ENCODE measurements at regions not wholly inside any gene's neighbourhood (a gene's known extent, or its start where the extent isn't known, plus 50 kb on each side); places are given as distances from the start of the nearest gene placed in this dataset.

- DNase-seq, result no peak
These were observed 526.1 kb downstream of the CDH26 start for GRCh38 chr20:60484316-60484715.

GRCh38 chr20:60485012-60485760 is 527.0 kb downstream of the CDH26 start:
- no peak for DNase-seq

GRCh38 chr20:60486315-60486714 is 528.1 kb downstream of the CDH26 start:
- no peak for DNase-seq

GRCh38 chr20:60486937-60487336 is 528.7 kb downstream of the CDH26 start:
- no peak for DNase-seq

GRCh38 chr20:60490217-60491050 is 532.2 kb downstream of the CDH26 start:
- DNase-seq, result no peak

- no peak for DNase-seq
These were observed 532.9 kb downstream of the CDH26 start for GRCh38 chr20:60491051-60491581.

GRCh38 chr20:60494476-60494875 is 536.3 kb downstream of the CDH26 start:
- no peak for DNase-seq

- no peak for DNase-seq
These were observed 539.2 kb downstream of the CDH26 start for GRCh38 chr20:60497298-60498035.

- DNase-seq, result no peak
These were observed 541.9 kb downstream of the CDH26 start for GRCh38 chr20:60500038-60500701.

- DNase-seq, result no peak
These were observed 542.8 kb downstream of the CDH26 start for GRCh38 chr20:60501048-60501447.

- no peak for DNase-seq
These were observed 544.7 kb downstream of the CDH26 start for GRCh38 chr20:60502881-60503280.

- no peak for DNase-seq
These were observed 547.2 kb downstream of the CDH26 start for GRCh38 chr20:60505423-60505822.

GRCh38 chr20:60506061-60506460 is 547.8 kb downstream of the CDH26 start:
- DNase-seq, result no peak

GRCh38 chr20:60507087-60507694 is 549.0 kb downstream of the CDH26 start:
- no peak for DNase-seq

- no peak for DNase-seq
These were observed 551.2 kb downstream of the CDH26 start for GRCh38 chr20:60509407-60509806.

- DNase-seq, result no peak
These were observed 552.1 kb downstream of the CDH26 start for GRCh38 chr20:60510356-60510755.

GRCh38 chr20:60512443-60512842 is 554.2 kb downstream of the CDH26 start:
- DNase-seq, result no peak

- DNase-seq, result no peak
These were observed 554.9 kb downstream of the CDH26 start for GRCh38 chr20:60513141-60513540.

GRCh38 chr20:60516442-60516841 is 558.2 kb downstream of the CDH26 start:
- no peak for DNase-seq

GRCh38 chr20:60518022-60518421 is 559.8 kb downstream of the CDH26 start:
- DNase-seq, result no peak

GRCh38 chr20:60525397-60525796 is 567.2 kb downstream of the CDH26 start:
- DNase-seq, result no peak

GRCh38 chr20:60527656-60528055 is 569.4 kb downstream of the CDH26 start:
- DNase-seq, result no peak
